SK-N-SH (cell line): ENCODE measurements at regions not wholly inside any gene's neighbourhood (a gene's known extent, or its start where the extent isn't known, plus 50 kb on each side); places are given as distances from the start of the nearest gene placed in this dataset.

Source experiments
- EZH2phosphoT487 ChIP-seq: fragments of 200-600 bp; sonication (generic); IDR thresholded peaks from 2 replicates; pipeline ENCODE4 v1.6.1; 2017; ENCODE audit warnings: low read depth, mixed run types, mild to moderate bottlenecking, antibody characterized with exemption, moderate library complexity, borderline replicate concordance
- POLR2AphosphoS5 ChIP-seq: IDR thresholded peaks from 2 replicates; pipeline ENCODE4 v1.6.1; 2012; ENCODE audit warnings: low read depth, low read length
- TF ChIP-seq, protein P1 (sequence below): fragments of 200-600 bp; sonication (generic); IDR thresholded peaks from 2 replicates; pipeline ENCODE4 v1.6.1; 2017; ENCODE audit warnings: antibody characterized with exemption, mild to moderate bottlenecking, moderate library complexity

DNA sequence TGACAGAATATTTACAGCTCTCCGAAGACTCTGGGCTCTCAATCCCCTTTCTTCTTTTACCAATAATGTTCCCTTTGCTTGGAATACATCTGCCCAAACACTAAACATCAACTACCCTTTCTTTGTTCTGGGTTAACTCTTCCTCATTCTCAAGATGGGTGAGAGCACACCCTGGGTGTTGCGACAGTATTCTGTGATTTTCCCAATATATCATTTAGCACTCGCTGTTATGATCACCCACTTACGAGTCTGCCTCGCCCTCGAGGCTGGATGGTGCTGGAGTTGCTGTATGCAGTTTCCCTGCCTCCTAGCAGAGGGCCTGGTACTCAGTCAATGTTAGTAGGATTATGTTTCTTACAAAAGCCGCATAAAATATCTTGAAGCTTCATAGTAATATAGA is 93.2 kb downstream of the SOCS6 start:
- TF ChIP-seq, protein P1, sequence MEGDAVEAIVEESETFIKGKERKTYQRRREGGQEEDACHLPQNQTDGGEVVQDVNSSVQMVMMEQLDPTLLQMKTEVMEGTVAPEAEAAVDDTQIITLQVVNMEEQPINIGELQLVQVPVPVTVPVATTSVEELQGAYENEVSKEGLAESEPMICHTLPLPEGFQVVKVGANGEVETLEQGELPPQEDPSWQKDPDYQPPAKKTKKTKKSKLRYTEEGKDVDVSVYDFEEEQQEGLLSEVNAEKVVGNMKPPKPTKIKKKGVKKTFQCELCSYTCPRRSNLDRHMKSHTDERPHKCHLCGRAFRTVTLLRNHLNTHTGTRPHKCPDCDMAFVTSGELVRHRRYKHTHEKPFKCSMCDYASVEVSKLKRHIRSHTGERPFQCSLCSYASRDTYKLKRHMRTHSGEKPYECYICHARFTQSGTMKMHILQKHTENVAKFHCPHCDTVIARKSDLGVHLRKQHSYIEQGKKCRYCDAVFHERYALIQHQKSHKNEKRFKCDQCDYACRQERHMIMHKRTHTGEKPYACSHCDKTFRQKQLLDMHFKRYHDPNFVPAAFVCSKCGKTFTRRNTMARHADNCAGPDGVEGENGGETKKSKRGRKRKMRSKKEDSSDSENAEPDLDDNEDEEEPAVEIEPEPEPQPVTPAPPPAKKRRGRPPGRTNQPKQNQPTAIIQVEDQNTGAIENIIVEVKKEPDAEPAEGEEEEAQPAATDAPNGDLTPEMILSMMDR = no peak
- TF ChIP-seq EZH2phosphoT487 = no peak
- TF ChIP-seq POLR2AphosphoS5 = no peak
